Gastroesophageal sphincter (tissue), 4 donors: ENCODE measurements at regions not wholly inside any gene's neighbourhood (a gene's known extent, or its start where the extent isn't known, plus 50 kb on each side); places are given as distances from the start of the nearest gene placed in this dataset.

Experiments
- ATAC-seq: fragments of 150-250 bp; one replicate; pipeline ENCODE4 v1.9.1; 2016; ENCODE audit warnings: mild to moderate bottlenecking, moderate library complexity
- H3K27ac ChIP-seq, 4 donors: fragments of 200-600 bp; sonication (generic) in 3 of 4; 1 replicate in 3 of 4; 2 replicates in 1 of 4; pipeline ENCODE4 v1.5.1; 2016 to 2019
- H3K27me3 ChIP-seq: fragments of 200-600 bp; sonication (generic); one replicate; pipeline ENCODE4 v1.5.1; 2019
- H3K36me3 ChIP-seq, 2 donors: fragments of 200-600 bp; sonication (generic); one replicate each; pipeline ENCODE4 v1.5.1; 2019; ENCODE audit warnings: control low read depth in 1 of 2
- H3K4me1 ChIP-seq, 3 donors: fragments of 200-600 bp; sonication (generic); 1 replicate in 2 of 3; 2 replicates in 1 of 3; pipeline ENCODE4 v1.5.1; 2016 to 2019; ENCODE audit warnings: control low read depth in 2 of 3
- H3K4me3 ChIP-seq, 2 donors: fragments of 200-600 bp; sonication (generic); one replicate each; pipeline ENCODE4 v1.5.1; 2019; ENCODE audit warnings: mild to moderate bottlenecking in 1 of 2, moderate library complexity in 1 of 2
- H3K9me3 ChIP-seq, 3 donors: fragments of 200-600 bp; sonication (generic); one replicate each; pipeline ENCODE4 v1.5.1; 2017 to 2019; ENCODE audit warnings: control low read depth in 2 of 3
- CTCF ChIP-seq, 4 experiments: fragments of 200-600 bp in 2 of 4; fragments of 450-650 bp in 2 of 4; sonication (generic) in 1 of 4; IDR thresholded peaks; one replicate each; pipeline ENCODE4 v1.5.1; 2017 to 2019; ENCODE audit warnings: antibody characterized with exemption in 4 of 4, mild to moderate bottlenecking in 2 of 4, moderate library complexity in 2 of 4
- EP300 ChIP-seq: sonication (generic); formaldehyde crosslinking; IDR thresholded peaks from one replicate; pipeline ENCODE4 v1.6.1; 2017; ENCODE audit warnings: antibody characterized with exemption, mild to moderate bottlenecking
- POLR2A ChIP-seq, 2 donors: fragments of 450-650 bp; IDR thresholded peaks; one replicate each; pipeline ENCODE4 v1.6.1; 2017; ENCODE audit warnings: antibody characterized with exemption in 2 of 2, mild to moderate bottlenecking in 2 of 2, moderate library complexity in 1 of 2
- POLR2AphosphoS5 ChIP-seq: sonication (generic); formaldehyde crosslinking; IDR thresholded peaks from one replicate; pipeline ENCODE4 v1.6.1; 2017; ENCODE audit warnings: antibody characterized with exemption
- WGBS, 2 donors: methylation state at CpG; one replicate each; pipeline ENCODE4 v1.1.5; 2018; ENCODE audit warnings: low coverage in 1 of 2; 5-methylcytosine and 5-hydroxymethylcytosine counted together

GRCh38 chr11:10938231-10938630 is 80.4 kb upstream of the ZBED5 start:
- Histone ChIP-seq H3K27me3 (no peaks in the 10 kb centered on the region), H3K9me3 (no peaks in the 10 kb centered on the region), H3K27ac (no peak overlapping the region), H3K4me3 (no peak overlapping the region), H3K36me3 (no peaks in the 10 kb centered on the region), H3K4me1 (peaks cover 0 to 24% (median 3%) of the 10 kb centered on the region in 3 donors)
- WGBS, 2 donors = 93 to 100% methylated on average over 5 of the region's 5 CpGs
- ATAC-seq = no peak
- TF ChIP-seq POLR2A (IDR thresholded peaks at IDR 0.05) = no peak

DNA sequence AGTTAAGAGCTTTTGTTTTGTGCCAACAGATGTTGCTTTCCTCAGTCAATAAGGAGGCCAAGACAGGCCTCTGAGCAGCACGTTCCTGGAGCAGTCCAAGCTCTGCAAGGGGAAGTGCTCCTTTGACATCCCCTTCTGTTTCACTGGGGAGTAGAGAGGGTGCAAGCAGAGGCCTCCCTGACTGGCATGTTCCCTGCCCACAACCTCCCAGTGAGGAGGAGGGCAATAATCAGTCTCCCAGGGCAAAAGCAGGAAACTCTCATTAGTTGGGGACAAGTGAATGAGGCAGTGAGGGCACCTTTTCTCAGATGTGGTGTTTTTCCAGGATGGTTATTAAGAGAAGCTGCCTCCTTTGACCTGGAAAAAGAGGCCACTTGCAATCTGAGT is 79.5 kb upstream of the ZBED5 start:
- no peaks in the 10 kb centered on the region for H3K9me3 ChIP-seq
- no peak for ATAC-seq
- 80% methylated on average over 1 of the region's 1 CpG; no CpG with 5 or more reads in 1 of the 2 donors for WGBS, 2 donors
- no peak overlapping the region for H3K4me3 ChIP-seq
- no peak for TF ChIP-seq POLR2A (IDR thresholded peaks at IDR 0.05)
- H3K27me3 ChIP-seq = no peaks in the 10 kb centered on the region
- peaks cover 0 to 33% (median 5%) of the 10 kb centered on the region in 3 donors for H3K4me1 ChIP-seq
- H3K27ac ChIP-seq = no peak overlapping the region
- no peaks in the 10 kb centered on the region for H3K36me3 ChIP-seq

- Histone ChIP-seq H3K27ac (no peak overlapping the region), H3K4me1 (peaks cover 0 to 38% (median 9%) of the 10 kb centered on the region in 3 donors), H3K27me3 (no peaks in the 10 kb centered on the region), H3K4me3 (no peak overlapping the region), H3K9me3 (no peaks in the 10 kb centered on the region), H3K36me3 (no peaks in the 10 kb centered on the region)
- ATAC-seq = no peak
- 90 to 92% methylated on average over 3 to 5 of the region's 5 CpGs for whole genome bisulfite sequencing, 2 donors
- TF ChIP-seq POLR2A (IDR thresholded peaks at IDR 0.05) (no peak), POLR2AphosphoS5 (no peak), CTCF (IDR thresholded peaks at IDR 0.05) (no peak), EP300 (no peak)
Measured at GRCh38 chr11:10936626-10937384, 79.0 kb upstream of the ZBED5 start.

GRCh38 chr11:10935015-10935559 is 77.2 kb upstream of the ZBED5 start:
- no peak for TF ChIP-seq CTCF (IDR thresholded peaks at IDR 0.05)
- no peak for TF ChIP-seq EP300
- TF ChIP-seq POLR2A (IDR thresholded peaks at IDR 0.05) = no peak
- no peak for TF ChIP-seq POLR2AphosphoS5
- 94 to 98% methylated on average over 6 to 7 of the region's 7 CpGs for WGBS, 2 donors
- ATAC-seq = no peak
- H3K27ac ChIP-seq = no peak overlapping the region
- H3K4me3 ChIP-seq = no peak overlapping the region
- peaks cover 0 to 46% (median 10%) of the 10 kb centered on the region in 3 donors for H3K4me1 ChIP-seq
- H3K9me3 ChIP-seq = no peaks in the 10 kb centered on the region
- H3K36me3 ChIP-seq = no peaks in the 10 kb centered on the region
- H3K27me3 ChIP-seq = no peaks in the 10 kb centered on the region

DNA sequence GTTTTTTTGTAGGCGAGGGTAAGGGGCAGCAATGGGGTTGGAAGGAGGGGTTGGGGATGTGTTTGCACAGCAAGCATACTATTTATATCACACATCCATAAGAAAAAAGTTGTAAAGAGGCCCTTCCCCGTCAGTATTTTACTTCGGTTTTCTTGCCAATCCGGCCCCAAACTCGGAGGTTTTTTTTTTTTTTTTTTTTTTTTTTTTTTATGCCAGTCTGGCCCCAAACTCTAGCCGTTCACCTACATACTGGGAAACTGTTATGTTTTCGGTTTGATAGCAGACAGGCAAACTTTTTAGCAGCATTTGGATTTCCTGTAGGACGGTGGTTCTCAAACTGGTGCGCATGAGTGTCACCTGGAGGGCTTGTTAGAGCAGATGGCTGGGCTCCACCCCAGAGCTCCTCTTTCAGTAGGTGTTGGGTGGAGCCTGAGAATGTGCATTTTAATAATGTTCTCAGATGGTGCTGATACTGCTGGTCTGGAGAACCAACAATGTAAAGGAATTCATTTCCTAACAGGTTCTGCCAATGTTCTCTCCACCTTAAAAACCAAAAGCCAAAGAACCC is 76.5 kb upstream of the ZBED5 start:
- no peak for ATAC-seq
- Histone ChIP-seq H3K27ac (peak overlapping the region; percentile 83 to 95 (median 86)), H3K36me3 (no peaks in the 10 kb centered on the region), H3K4me1 (peaks cover 0 to 51% (median 10%) of the 10 kb centered on the region in 3 donors), H3K27me3 (no peaks in the 10 kb centered on the region), H3K9me3 (no peaks in the 10 kb centered on the region), H3K4me3 (peak overlapping the region; percentile 51 to 56)
- TF ChIP-seq POLR2A (IDR thresholded peaks at IDR 0.05) = no peak
- no peak for TF ChIP-seq POLR2AphosphoS5
- TF ChIP-seq CTCF (IDR thresholded peaks at IDR 0.05) = no peak
- no peak for TF ChIP-seq EP300
- WGBS, 2 donors = 0 to 17% methylated on average over 5 to 9 of the region's 9 CpGs
